HL-60 (cell line): ENCODE measurements at regions not wholly inside any gene's neighbourhood (a gene's known extent, or its start where the extent isn't known, plus 50 kb on each side); places are given as distances from the start of the nearest gene placed in this dataset.

Experiments
- GABPA ChIP-seq: IDR thresholded peaks from 2 replicates; pipeline ENCODE4 v1.6.1; 2012; ENCODE audit warnings: low read depth
- POLR2AphosphoS5 ChIP-seq: IDR thresholded peaks from 2 replicates; pipeline ENCODE4 v1.6.1; 2012; ENCODE audit warnings: low read depth
- REST ChIP-seq: IDR thresholded peaks from 2 replicates; pipeline ENCODE4 v1.6.1; 2012; ENCODE audit warnings: low read depth; ENCODE audit not compliant: insufficient replicate concordance
- TF ChIP-seq, protein P1 (sequence below): IDR thresholded peaks from one replicate; pipeline ENCODE4 v1.5.1; 2011; ENCODE audit warnings: low read length, control low read depth, inconsistent platforms; ENCODE audit not compliant: insufficient read depth

DNA sequence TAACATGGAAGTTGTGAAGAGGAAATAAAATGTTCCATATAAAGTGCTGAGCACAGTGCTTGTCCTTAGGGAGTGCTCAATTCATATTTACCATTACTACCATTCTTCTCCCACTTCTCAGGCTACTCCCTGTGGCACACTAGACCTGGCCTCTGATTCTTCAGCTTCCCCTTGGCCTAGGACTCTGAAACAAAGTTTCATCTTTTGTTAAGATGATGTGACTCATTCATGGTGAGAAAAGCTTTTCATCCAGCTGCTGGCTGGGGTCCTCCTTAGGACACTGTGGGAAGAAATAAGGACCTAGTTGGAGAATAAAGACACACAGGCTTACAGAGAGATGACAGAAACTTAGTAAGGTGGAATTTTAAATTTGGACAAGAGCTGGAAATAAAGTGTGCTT, 314.8 kb downstream of the CDC5L start:
- TF ChIP-seq POLR2AphosphoS5 = no peak
- TF ChIP-seq, protein P1, sequence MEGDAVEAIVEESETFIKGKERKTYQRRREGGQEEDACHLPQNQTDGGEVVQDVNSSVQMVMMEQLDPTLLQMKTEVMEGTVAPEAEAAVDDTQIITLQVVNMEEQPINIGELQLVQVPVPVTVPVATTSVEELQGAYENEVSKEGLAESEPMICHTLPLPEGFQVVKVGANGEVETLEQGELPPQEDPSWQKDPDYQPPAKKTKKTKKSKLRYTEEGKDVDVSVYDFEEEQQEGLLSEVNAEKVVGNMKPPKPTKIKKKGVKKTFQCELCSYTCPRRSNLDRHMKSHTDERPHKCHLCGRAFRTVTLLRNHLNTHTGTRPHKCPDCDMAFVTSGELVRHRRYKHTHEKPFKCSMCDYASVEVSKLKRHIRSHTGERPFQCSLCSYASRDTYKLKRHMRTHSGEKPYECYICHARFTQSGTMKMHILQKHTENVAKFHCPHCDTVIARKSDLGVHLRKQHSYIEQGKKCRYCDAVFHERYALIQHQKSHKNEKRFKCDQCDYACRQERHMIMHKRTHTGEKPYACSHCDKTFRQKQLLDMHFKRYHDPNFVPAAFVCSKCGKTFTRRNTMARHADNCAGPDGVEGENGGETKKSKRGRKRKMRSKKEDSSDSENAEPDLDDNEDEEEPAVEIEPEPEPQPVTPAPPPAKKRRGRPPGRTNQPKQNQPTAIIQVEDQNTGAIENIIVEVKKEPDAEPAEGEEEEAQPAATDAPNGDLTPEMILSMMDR = no peak
- TF ChIP-seq GABPA = no peak
- no peak for TF ChIP-seq REST
